ENCODE measurements at regions not wholly inside any gene's neighbourhood (a gene's known extent, or its start where the extent isn't known, plus 50 kb on each side); places are given as distances from the start of the nearest gene placed in this dataset.

DNA sequence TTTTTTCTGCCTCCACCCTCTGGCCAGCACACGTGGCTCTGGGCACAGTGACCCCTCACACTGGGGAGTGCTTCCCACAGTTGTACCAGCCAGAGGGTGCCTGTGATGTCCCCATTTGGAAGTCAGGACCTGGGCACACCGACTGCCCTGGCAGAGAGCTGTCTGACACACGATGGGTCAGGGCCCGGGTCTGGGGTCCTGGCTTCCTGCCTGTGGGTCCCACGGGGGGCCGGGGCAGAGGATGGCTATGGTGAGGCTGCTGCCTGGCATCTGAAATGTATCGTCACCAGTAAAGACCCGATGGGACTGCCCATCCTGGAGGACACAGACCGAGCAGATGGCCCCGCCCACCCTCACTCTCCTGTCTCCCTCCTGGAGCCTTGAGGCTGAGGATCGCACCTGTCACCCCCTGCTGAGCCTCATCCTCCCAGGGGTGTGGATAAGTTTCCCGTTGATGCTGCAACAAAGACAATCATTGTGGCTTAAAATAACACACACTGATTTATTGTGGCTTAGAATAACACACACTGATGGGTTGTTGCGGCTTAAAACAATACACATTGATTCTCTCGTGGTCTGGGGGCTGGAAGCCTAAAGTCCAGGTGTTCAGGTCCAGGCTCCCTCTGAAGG is 88.8 kb upstream of the TTC34 start:
- DNase-seq = no peak

DNA sequence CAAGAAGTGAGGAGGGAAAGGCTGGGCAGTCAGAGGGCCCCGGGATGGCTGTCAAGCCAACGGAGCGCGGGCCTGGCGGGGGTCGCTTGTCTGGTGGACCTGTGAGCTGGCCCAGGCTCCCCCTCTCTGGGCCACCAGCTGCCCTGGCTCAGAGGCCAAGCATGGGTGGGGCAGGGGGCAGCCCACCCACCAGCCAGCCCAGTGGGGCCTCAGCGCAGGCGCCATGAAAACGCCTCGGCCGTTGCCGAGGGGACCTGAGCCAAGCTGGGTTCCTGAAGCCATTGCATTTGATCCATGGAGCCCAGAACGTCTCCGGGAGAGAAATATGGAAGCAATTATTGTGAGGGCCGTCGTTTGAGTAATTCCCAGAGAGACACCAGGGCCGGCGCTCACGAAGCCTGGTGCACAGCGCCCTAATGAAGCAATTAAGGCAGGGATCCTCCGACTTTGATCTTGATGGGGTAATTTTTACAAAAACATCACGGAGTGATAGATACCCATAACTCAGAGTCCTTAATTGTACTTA is 90.5 kb upstream of the TTC34 start:
- DNase-seq = no peak

DNA sequence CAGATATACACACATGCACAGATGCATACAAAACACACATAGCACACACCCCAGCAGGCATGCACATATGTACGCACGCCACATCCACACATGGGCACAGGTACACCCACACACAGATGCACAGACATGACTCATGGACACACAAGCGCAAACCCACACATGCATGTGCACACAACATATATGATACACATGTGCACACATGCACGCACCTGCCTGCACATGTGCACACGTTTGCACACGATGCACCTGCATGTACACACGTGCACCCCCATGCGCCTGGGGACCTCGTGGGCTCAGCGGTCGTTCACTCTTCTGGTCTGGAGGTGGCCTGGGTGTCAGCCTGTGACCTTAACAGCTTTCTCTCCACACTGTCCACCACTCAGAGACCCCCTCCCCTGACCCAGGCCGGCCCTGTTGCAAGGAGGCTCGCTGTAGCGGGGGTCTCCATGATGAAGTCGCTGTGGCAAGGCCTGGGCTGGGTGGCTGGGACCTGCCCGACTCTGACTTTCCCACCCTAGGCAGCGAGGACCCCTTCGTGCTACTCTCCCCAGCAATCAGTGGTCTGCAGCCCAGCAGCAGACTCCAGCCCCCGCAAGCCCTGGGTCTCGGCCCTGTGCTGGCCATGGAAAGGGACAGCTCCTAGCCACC is 92.1 kb upstream of the TTC34 start:
- DNase-seq = no peak

DNA sequence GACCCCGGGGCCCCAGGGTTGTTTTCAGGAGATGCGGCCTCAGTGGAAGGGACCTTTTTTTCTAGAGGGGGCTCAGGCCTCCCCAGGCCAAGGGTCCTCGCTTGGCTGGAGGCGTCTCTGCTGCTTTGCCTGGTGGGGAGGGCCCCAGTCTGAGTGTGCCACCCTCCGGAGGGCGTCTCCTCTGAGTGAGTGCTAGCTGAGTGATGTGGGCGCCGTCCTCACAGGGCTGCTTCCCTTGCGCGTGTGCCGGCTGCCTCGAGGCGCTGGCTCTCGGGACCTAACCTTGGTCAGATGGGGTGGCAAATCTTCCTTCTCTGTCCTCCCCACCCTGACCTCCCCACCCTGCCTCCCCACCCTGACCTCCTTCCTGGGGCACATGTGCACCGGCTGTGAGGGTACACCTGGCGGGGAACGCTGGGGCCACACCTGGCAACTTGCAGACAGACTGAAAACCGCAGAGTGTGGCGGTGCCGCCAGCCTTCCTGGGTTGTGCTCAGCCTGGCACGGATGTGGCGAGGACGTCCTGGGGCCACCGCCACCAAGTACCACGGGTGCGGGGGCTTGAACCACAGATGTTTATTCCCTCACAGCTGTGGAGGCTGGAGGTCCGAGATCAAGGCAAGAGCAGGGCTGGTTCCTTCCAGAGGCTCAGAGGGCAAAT is 93.0 kb upstream of the TTC34 start:
- DNase-seq = peak; percentile 16

DNA sequence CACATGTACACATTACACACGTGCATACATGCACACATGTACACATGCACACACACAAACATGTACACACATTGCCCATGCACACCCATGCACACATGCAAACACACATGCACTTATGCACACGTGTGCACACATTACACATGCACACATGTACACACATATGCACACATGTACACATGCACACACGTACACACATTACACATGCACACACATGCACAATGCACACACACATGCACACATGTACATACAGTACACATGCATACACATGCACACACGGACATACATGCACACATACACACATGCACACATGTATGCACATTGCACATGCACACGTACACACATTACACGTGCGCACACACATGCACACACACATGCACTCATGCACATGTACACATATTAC is 95.3 kb upstream of the TTC34 start:
- no peak for DNase-seq

DNA sequence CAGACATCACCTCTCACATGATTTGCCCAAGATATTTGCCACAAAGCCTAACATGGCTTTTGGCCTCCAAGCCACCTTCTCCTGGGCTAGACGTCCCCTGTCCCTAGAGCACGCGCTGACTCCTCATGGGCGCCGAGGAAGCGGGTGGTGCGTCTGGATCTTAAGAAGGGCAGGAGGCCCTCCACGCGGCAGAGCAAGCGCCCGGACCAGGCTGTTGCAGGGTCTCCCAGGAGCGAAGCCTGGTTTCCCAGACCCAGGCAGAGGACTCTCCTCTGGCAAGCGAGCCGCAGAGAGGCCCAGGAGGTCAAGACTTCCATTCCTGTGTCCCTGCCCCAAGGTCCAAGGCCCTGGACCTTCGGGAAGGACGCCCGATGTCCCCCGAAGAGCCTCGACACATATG is 101.7 kb upstream of the TTC34 start:
- DNase-seq = no peak

DNA sequence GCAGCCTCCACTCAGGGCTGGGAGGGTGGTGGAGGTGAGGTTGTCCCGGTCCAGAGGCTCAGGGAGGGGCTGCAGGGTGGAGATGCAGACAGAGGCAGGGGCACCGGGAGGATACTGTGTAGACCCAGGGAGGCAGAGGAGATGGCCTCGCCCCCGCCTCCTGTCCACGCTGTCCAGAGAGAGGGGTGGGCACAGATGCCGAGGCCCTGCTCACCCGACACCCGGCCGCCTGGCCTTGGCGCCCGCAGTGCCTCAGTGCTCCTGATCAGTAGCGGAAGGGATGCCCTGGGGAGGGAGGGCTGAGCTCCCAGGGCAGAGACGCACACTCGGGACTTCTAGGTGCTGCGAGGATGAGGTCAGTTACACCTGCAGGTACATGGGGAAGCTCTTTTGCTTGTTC is 102.7 kb upstream of the TTC34 start:
- no peak for DNase-seq

DNA sequence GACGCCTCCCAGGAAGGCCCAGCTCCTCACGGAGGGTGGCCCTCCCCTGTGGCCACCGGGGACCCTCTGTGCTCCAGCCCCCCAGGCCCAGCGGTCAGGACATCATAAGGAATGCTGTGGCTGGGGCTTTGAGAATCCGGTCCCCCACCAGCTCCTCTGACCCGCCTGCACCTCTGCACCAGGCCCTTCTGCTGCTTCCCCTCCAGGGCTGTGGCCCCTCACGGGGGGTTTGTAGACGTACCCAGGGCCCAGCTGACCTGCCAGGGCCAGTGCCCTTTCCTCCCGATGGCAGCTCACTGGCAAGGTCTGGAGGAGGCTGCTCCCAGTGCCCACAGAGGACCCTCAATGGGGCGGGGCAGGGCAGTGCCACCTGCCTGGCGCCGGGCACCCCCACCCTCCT is 103.9 kb upstream of the TTC34 start:
- DNase-seq = no peak

DNA sequence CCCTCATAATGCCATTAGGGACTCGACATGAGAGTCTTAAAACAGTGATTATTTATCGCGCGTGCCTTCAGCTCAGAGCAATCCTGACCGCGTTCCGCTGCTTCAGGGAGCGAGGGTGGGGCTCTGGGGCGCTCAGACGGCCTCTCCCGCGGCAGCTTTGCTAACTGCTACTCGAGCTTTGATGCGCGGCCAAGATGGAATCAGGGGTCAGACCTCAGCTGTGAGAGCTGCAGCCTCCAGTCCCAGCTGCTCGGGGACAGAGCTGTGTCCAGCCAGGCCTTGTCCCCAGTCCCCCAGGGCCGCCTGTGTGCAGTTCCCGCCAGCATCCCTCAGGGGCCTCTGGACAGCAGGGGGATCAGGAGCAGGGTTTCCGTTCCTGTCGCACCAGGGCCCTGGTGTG is 104.6 kb upstream of the TTC34 start:
- no peak for DNase-seq

DNA sequence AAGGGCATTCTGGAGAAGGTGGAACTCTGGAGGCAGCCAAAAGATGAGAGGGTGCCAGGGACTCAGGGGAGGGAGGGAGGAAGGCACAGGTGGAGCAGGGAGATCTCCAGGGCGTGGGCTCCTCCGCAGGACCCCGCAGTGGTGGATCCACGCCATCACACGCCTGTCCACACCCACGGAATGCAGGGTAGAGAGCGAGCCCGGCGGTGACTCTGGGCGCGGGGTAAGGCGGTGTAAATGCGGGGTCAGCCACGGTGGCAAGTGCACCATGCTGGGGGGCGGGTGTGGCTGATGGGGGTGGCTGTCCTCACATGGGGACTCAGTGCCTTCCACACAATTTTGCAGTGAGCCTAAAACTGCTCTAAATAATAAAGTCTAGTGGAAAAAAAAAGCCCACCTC is 105.1 kb upstream of the TTC34 start:
- no peak for DNase-seq

DNA sequence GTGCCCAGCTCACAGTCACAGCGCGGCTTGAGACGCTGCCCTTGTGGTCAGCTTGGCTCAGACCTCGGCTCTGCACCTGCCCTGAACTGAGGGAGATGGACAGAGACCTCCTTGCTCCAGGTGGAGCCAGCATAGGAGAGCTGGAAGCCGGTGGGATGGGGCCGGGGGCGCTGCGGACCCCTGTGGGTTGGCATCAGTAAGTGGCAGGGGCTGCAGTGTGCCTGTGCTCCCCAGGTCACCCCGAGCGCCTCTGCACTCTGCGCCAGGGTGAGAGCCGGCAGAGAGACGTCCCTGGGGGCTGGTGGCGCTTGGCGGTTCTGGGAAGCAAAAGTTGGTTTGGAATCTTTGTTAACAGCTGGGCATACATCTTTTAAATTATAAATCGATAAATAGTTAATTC is 105.6 kb upstream of the TTC34 start:
- DNase-seq = no peak

DNA sequence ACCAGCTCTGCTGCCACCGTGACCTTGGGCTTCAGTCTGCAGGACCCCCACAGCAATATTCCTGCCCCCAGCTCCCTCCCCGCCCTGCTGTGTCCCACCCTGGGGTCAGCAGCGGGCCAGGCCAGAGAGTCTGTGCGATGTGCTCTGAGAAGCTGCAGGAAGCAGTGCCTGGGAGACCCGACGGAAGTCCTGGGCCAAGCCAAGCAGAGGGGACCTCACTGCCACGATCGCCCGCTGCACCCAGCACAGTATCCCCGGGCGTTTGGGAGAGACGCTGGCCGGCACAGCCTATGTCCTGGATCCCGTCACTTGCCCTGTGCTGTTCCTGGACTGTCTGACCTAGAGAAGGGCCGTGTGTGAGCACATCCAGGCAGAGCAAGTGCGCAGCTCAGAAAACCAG is 106.6 kb upstream of the TTC34 start:
- DNase-seq = no peak

DNA sequence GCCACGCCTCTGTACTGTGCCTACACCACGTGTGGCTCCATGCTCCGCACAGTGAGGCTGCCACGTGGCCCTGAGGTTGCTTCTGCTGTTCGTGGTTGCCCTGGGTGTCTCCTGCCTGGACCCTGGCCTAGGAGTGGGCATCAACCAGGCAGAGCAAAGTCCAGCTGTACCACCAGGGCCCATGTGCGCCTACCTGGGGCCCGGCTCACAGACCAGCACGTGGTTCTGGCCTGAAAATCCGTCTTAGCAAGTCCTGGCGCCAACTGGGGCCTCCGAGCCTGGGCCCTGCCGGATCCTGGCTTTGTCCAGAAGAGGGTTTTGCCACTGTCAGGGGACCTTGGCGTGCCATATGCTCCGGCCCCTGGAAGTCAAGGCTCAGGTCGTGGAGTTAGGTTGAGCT is 107.1 kb upstream of the TTC34 start:
- DNase-seq = no peak

DNA sequence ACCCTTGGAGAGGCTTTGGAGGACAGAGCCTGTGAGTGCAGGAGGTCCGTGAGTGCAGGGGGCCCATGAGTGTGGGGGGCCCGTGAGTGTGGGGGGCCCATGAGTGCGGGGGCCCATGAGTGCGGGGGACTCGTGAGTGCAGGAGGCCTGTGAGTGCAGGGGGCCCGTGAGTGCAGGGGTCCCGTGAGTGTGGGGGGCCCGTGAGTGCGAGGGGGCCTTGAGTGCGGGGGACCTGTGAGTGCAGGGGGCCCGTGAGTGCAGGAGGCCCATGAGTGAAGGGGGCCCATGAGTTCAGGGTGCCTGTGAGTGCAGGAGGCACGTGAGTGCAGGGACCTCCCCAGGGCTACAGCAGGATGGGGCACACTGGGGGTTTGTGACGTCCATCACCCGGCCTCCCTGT is 108.3 kb upstream of the TTC34 start:
- DNase-seq = no peak

DNA sequence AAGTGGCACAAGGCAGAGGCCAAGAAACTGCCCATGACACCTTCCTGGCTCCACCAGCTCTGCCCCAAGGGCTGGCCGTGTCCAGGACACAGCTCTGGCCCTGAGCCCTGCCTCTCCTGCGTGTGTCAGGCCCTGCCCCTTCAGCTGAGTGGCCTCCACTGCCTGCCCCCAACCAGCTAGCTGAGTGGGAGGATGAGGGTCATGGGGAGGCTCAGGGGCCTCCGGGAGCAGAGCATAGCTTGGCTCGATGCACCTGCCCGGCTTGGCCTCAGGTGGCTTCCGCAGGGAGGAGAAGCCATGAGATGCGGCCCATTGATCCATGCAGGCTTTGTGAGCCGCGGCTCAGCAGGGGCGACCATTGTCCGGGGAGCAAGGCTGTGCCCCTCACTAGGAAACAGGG is 108.7 kb upstream of the TTC34 start:
- DNase-seq = no peak

DNA sequence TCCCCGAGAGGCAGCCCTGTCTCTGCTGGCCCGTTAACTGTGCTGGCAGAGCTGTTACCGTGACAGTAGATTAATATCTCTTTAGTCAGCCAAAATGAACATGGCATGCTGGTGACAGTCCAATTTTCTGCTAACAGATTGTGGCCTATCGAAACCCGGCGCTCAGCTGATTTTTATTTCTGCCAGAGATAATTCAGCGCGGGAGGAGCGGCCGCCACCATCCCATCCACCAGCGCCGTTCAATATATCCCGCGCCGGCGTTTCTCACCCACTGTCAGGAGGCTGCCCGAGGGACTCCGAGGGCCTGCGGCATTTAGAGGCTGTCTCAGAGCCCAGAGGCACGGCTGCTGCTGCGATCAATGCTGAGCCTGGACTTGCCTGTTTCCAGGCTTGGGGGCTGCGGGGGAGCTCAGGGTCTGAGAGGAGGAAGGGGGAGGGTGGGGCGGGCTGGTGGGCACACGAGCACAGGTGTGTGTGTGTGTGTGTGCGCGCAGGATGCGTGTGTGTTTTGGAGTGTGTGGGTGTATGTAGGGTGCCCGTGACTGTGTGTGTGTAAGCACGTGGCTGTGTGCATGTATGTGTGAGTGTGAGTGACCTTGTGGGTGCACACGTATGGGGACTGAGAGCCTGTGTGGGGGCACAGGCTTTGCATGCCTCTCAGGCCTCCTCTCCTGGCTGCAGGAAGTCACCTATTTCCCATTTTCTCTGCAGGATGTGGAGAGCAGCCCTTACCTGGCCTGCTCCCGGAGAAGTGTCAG is 109.7 kb upstream of the ACTRT2 start:
- DNase-seq = no peak

DNA sequence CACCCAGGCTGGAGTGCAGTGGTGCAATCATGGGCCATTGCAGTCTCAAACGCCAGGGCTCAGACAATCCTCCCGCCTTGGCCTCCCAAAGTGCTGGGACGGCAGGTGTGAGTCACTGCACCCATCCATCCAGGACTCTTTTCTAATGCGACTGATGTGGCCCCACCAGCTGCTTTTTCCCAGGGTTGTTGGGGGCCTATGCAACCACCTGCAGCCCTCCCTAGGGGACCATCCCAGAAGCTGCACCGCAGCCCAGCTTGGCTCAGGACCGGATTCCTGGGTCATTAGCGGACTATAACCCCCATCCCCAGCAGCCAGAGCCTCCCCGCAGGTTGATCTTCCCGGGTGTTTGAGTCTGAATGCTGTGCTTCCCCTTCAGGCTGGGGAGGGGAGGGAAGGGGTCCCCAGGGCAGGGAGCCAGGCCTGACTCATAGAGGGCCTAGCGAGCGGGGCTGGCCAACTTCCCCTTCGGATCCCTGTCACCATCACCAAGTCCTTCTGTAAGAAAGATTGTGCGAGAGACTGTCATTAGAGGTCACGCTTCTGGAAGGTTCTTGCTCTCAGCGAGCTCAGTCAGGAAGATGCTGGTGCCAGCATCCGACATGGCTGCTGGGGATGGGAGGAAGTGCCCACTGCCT is 108.7 kb upstream of the ACTRT2 start:
- no peak for DNase-seq

DNA sequence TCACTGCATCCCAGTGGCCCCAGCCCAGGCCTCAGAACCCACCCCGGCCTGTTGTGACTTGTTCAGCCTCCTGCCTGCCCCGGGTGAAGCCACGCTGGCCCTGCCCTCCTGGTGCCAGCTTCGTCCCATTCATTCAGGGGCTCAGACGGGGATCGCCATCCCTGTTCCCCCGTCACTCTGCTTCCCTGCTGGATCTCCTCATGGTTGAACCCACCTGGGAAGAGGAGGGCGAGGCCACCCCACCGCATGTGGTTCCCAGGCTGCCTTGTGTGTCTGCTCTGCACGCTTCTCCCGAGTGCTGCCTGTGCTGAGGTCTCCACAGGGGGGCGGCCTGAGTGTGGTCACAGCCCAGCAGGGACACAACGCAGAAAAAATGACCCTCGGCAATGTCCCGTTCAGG is 108.2 kb upstream of the ACTRT2 start:
- DNase-seq = no peak

DNA sequence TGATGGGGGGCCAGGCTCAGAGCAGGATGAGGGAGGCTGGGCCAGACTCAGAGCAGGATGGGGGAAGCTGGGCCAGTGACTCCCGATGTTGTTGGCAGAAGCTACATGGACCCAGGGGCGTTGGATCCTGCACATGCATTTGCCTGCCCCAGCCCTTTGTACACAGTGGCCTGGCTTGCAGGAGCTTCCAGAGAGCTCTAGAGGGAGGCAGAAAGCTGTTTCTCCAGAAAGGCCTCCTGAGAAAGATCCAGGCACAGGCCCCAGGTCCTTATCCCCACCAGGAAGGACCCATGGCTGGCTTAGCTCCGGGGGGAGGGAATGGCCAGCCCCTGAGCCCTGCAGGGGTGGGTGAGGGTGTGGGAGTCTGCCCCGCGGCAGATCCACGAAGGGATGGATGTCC is 106.6 kb upstream of the ACTRT2 start:
- no peak for DNase-seq

DNA sequence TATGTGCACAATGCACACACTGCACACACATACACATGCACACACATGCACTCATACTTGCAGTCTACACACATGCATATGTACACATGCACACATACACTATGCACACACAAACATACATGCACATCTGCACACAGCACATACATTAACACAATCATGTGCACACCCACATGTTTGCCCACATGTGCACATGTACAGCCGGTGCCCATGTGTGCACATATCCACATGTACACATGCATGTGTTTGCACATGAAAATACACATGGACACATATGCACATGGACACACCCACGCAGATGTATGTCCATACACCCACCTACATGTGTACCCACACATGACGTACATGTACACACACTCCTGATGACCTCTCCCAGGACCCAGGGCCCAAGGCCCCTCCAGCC is 105.1 kb upstream of the ACTRT2 start:
- no peak for DNase-seq

DNA sequence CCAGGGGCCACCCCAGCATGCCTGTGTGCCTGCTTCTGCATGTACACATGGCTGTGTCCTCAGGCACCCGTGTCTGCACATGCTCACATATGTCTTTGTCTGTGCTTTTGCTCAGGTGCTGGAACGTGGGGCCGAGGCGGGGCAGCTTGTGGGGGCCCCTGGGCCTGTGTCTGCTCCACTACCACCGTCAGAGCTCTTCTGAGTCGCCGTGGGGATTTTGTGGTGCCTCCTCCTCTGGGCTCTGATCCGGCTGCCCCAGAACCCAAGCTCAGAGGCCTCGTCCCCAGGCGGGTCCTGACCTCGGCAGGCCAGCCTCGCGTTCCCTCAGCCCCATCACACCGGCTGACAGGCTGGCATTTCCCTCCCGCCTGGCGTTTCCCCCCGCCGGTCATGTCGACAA is 104.6 kb upstream of the ACTRT2 start:
- no peak for DNase-seq

DNA sequence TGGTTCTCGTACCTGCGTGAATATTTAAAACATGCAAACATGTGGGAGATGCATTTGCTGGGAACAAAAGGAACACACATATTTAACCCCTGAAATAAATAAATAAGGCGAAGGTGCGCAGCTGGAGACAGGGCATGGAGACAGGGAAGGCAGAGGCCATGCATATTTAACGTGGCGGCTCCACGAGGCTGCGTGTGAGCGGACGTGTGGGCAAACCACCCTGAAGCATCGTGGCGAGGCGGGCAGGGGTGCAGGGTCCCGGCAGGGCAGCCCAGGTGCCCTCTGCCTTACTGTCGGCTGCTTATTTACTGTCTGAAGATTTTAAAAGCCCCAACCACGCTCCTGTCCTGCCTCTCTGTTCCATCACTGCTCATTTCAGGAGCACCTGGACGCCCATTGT is 104.0 kb upstream of the ACTRT2 start:
- DNase-seq = no peak

DNA sequence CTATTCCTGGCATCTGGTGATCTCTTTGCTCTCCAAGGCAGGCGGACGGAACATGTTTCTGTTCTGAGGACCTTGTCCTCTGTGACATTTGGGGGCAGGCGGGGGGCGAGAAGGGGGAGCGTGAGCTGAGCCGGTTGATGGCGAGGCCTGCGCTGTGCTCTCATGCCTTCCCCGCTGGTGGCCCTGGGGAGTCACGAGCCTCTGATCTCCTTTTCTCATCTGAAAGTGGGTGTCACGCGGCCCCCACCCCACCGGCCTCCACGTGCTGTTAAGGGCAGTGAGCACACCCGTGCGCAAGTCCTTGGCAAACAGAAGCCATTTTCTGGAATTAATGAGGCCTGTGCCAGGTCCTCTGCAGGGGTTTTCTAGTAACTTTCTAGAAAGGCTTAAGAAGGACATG is 102.8 kb upstream of the ACTRT2 start:
- no peak for DNase-seq

Measured in stimulated activated CD4-positive, alpha-beta T cell treated with anti-CD3 and anti-CD28 coated beads, Interleukin-15, amount 100 ng/mL, for 24 hours (primary cell).